CD14-positive monocyte (primary cell): ENCODE measurements at regions not wholly inside any gene's neighbourhood (a gene's known extent, or its start where the extent isn't known, plus 50 kb on each side); places are given as distances from the start of the nearest gene placed in this dataset.

Source experiments
- DNase-seq, 3 donors: peaks; one replicate each; pipeline ENCODE4 v3.0.0-alpha.2; 2011 to 2022
- H2AFZ ChIP-seq: 2 replicates; pipeline ENCODE4 v1.6.0; 2012; ENCODE audit warnings: mild to moderate bottlenecking, low read depth, low read length, inconsistent platforms; ENCODE audit not compliant: insufficient read depth, poor library complexity, severe bottlenecking
- H3K27ac ChIP-seq, 2 donors: 1 replicate in 1 of 2; 2 replicates in 1 of 2; pipeline ENCODE4 v1.5.1; 2012 to 2013; ENCODE audit warnings: low read length in 2 of 2, control low read depth in 1 of 2, inconsistent platforms in 1 of 2, low read depth in 1 of 2, mild to moderate bottlenecking in 1 of 2
- H3K27me3 ChIP-seq, 2 donors: one replicate each; pipeline versions ENCODE4 v1.6.0 to v1.6.1; 2011 to 2013; ENCODE audit warnings: low read length in 2 of 2; ENCODE audit not compliant: control insufficient read depth in 2 of 2, insufficient read depth in 2 of 2
- H3K36me3 ChIP-seq, 2 donors: replicated peaks in 1 of 2; 1 replicate in 1 of 2; 2 replicates in 1 of 2; pipeline versions ENCODE4 v1.5.1 to v1.6.1; 2012 to 2013; ENCODE audit warnings: low read length in 2 of 2, control low read depth in 1 of 2, inconsistent platforms in 1 of 2, mild to moderate bottlenecking in 1 of 2; ENCODE audit not compliant: insufficient read depth in 2 of 2, control insufficient read depth in 1 of 2
- H3K4me1 ChIP-seq, 2 donors: 1 replicate in 1 of 2; 2 replicates in 1 of 2; pipeline versions ENCODE4 v1.5.1 to v1.6.1; 2012 to 2013; ENCODE audit warnings: low read length in 2 of 2, control low read depth in 1 of 2, inconsistent platforms in 1 of 2, mild to moderate bottlenecking in 1 of 2, moderate library complexity in 1 of 2; ENCODE audit not compliant: insufficient read depth in 2 of 2, control insufficient read depth in 1 of 2
- H3K4me2 ChIP-seq: replicated peaks from 2 replicates; pipeline ENCODE3; 2012; ENCODE audit warnings: low read length, moderate library complexity, mild to moderate bottlenecking; ENCODE audit not compliant: poor library complexity, severe bottlenecking; ENCODE audit errors: extremely low read depth
- H3K4me3 ChIP-seq, 3 experiments: fragments of 200-600 bp in 1 of 3; sonication (generic) in 1 of 3; replicated peaks in 1 of 3; 1 replicate in 2 of 3; 2 replicates in 1 of 3; pipeline ENCODE4 v1.5.1; 2011 to 2013; ENCODE audit warnings: low read length in 3 of 3, mild to moderate bottlenecking in 3 of 3, control low read depth in 2 of 3, low read depth in 2 of 3, inconsistent platforms in 1 of 3, moderate library complexity in 1 of 3
- H3K79me2 ChIP-seq: 2 replicates; pipeline ENCODE4 v1.6.0; 2012; ENCODE audit warnings: mild to moderate bottlenecking, control low read depth, inconsistent platforms, low read length, moderate library complexity; ENCODE audit not compliant: insufficient read depth
- H3K9ac ChIP-seq: 2 replicates; pipeline ENCODE4 v1.6.0; 2017; ENCODE audit warnings: low read length, mild to moderate bottlenecking; ENCODE audit not compliant: insufficient read depth, poor library complexity, severe bottlenecking
- H3K9me3 ChIP-seq, 2 donors: replicated peaks in 1 of 2; 1 replicate in 1 of 2; 2 replicates in 1 of 2; pipeline versions ENCODE4 v1.5.1 to v1.6.1; 2012 to 2013; ENCODE audit warnings: low read length in 2 of 2, control low read depth in 1 of 2; ENCODE audit not compliant: control insufficient read depth in 1 of 2, insufficient read depth in 1 of 2
- H4K20me1 ChIP-seq: 2 replicates; pipeline ENCODE4 v1.6.0; 2012; ENCODE audit warnings: mild to moderate bottlenecking, low read length, control low read depth, moderate library complexity; ENCODE audit not compliant: insufficient read depth
- H3K27ac Mint-ChIP-seq, 7 donors: one replicate each; pipeline ENCODE4 v1.8.0; 2020; ENCODE audit warnings: mild to moderate bottlenecking in 7 of 7, mixed read lengths in 7 of 7, moderate library complexity in 6 of 7, inconsistent platforms in 2 of 7
- H3K27me3 Mint-ChIP-seq, 3 donors: one replicate each; pipeline ENCODE4 v1.8.0; 2021 to 2022; ENCODE audit warnings: low read depth in 3 of 3, mild to moderate bottlenecking in 3 of 3, mixed read lengths in 3 of 3, moderate library complexity in 3 of 3, inconsistent platforms in 1 of 3
- H3K36me3 Mint-ChIP-seq, 2 donors: one replicate each; pipeline ENCODE4 v1.8.0; 2020; ENCODE audit warnings: mixed read lengths in 2 of 2, inconsistent platforms in 1 of 2, mild to moderate bottlenecking in 1 of 2
- H3K4me1 Mint-ChIP-seq: one replicate; pipeline ENCODE4 v1.8.0; 2020; ENCODE audit warnings: mild to moderate bottlenecking, mixed read lengths
- H3K4me3 Mint-ChIP-seq, 2 donors: one replicate each; pipeline ENCODE4 v1.8.0; 2020; ENCODE audit warnings: mild to moderate bottlenecking in 2 of 2, mixed read lengths in 2 of 2, moderate library complexity in 1 of 2
- H3K9me3 Mint-ChIP-seq, 7 donors: one replicate each; pipeline ENCODE4 v1.8.0; 2020 to 2022; ENCODE audit warnings: mixed read lengths in 7 of 7, mild to moderate bottlenecking in 6 of 7, moderate library complexity in 6 of 7, inconsistent platforms in 2 of 7
- WGBS: methylation state at CpG from one replicate; pipeline ENCODE4 v1.1.5; 2013; ENCODE audit warnings: missing lambda C conversion rate; ENCODE audit not compliant: insufficient coverage; 5-methylcytosine and 5-hydroxymethylcytosine counted together
- intact Hi-C, 2 donors: fragments of 100-400 bp; cut with micrococcal nuclease; formaldehyde crosslinking; loops; one replicate each; pipeline versions ENCODE4 v1.15.0 to v1.15.1; 2023
- TF ChIP-seq, protein P1 (sequence below): fragments of 200-600 bp; IDR thresholded peaks from one replicate; pipeline ENCODE4 v1.8.0; 2022; ENCODE audit warnings: antibody characterized with exemption, mild to moderate bottlenecking

DNA sequence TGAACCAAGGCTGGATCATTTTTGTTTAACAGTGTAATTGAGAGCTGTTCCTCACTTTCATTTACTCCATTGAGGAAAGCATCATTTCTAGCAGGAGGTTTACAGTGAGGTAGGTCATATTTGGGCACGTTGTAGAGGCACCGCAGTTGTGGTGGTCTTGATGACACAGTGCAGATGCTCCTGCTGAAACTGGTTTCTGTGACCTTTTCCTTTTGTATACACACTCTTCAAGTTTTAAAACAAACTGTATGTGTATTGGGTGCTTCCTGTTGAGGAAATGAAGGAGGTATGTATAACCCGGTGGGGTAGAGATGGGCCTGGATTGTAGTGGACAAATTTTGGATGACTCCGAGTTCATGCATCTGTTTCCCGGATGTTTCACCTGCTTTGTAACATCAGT is 456.3 kb upstream of the RGS6 start:
- H3K9me3 Mint-ChIP-seq, result no peaks in the 10 kb centered on the region
- DNase-seq, result no peak

DNA sequence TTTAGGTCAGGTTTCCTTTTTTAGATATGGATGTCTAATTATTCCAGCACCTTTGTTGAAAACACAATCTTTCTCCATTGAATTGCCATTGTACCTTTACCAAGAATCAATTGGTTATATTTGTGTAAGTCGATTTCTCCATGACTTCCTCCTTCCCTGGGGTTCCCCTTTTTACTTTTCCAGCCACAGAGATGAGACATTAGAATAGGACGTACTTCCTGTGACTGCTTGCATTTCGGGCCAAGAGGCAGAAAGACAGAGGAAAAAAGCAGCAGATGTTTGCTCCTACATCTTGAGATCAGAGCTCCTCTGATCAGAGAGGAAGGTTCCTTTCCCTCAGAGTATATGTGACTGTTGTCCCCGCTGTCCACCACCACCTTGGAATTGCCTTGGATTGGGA is 453.7 kb upstream of the RGS6 start:
- Mint-ChIP-seq H3K4me1 (peaks cover 31% of the 10 kb centered on the region), H3K4me3 (peak overlapping the region in 1 of 2 donors; percentile 73), H3K27me3 (no peaks in the 10 kb centered on the region), H3K36me3 (peaks cover 11 to 28% of the 10 kb centered on the region in 2 donors), H3K27ac (peak overlapping the region; percentile 93 to 99 (median 96)), H3K9me3 (no peaks in the 10 kb centered on the region)
- Histone ChIP-seq H3K9ac (peak overlapping the region; percentile 53), H3K36me3 (peaks cover 0 to 3% of the 10 kb centered on the region in 2 donors), H3K27ac (peak overlapping the region; percentile 38 to 93), H3K4me3 (peak overlapping the region in 1 of 3 experiments; percentile 42), H3K27me3 (no peaks in the 10 kb centered on the region), H3K4me1 (peaks cover 22 to 36% of the 10 kb centered on the region in 2 donors), H2AFZ (peak overlapping the region; percentile 44), H3K9me3 (no peaks in the 10 kb centered on the region), H3K4me2 (peak overlapping the region; percentile 66), H3K79me2 (peaks cover 4% of the 10 kb centered on the region), H4K20me1 (peaks cover 16% of the 10 kb centered on the region)
- intact Hi-C loops, result loop anchor here in 1 of 2 donors (10.0 kb wide), 1 partner anchor 154 kb away; the partner anchor contains the start of gene SIPA1L1
- TF ChIP-seq, protein P1, sequence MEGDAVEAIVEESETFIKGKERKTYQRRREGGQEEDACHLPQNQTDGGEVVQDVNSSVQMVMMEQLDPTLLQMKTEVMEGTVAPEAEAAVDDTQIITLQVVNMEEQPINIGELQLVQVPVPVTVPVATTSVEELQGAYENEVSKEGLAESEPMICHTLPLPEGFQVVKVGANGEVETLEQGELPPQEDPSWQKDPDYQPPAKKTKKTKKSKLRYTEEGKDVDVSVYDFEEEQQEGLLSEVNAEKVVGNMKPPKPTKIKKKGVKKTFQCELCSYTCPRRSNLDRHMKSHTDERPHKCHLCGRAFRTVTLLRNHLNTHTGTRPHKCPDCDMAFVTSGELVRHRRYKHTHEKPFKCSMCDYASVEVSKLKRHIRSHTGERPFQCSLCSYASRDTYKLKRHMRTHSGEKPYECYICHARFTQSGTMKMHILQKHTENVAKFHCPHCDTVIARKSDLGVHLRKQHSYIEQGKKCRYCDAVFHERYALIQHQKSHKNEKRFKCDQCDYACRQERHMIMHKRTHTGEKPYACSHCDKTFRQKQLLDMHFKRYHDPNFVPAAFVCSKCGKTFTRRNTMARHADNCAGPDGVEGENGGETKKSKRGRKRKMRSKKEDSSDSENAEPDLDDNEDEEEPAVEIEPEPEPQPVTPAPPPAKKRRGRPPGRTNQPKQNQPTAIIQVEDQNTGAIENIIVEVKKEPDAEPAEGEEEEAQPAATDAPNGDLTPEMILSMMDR, result no peak
- no CpG with 5 or more reads among the region's 4 CpGs for WGBS
- DNase-seq, result peak; percentile 73 to 90 (median 84)

More for the DNA sequence above, 456.3 kb upstream of the RGS6 start:
- Histone ChIP-seq H3K9me3 (no peaks in the 10 kb centered on the region), H4K20me1 (peaks cover 27% of the 10 kb centered on the region), H3K4me1 (peaks cover 18 to 31% of the 10 kb centered on the region in 2 donors), H2AFZ (no peak overlapping the region), H3K9ac (no peak overlapping the region), H3K27ac (no peak overlapping the region), H3K36me3 (no peaks in the 10 kb centered on the region), H3K4me3 (no peak overlapping the region), H3K4me2 (no peak overlapping the region), H3K79me2 (peaks cover 12% of the 10 kb centered on the region), H3K27me3 (no peaks in the 10 kb centered on the region)
- no peak overlapping the region for H3K27ac Mint-ChIP-seq
- no peak overlapping the region for H3K4me3 Mint-ChIP-seq
- H3K27me3 Mint-ChIP-seq, result no peaks in the 10 kb centered on the region
- peaks cover 36% of the 10 kb centered on the region for H3K4me1 Mint-ChIP-seq
- peaks cover 5 to 21% of the 10 kb centered on the region in 2 donors for H3K36me3 Mint-ChIP-seq
- intact Hi-C loops, result loop anchor here in 1 of 2 donors (10.0 kb wide), 1 partner anchor 151 kb away; the partner anchor contains the start of gene SIPA1L1
- 86% methylated on average over 3 of the region's 5 CpGs for WGBS
- TF ChIP-seq, protein P1, result no peak
